Endothelial cell (in vitro differentiated cells): ENCODE measurements at regions not wholly inside any gene's neighbourhood (a gene's known extent, or its start where the extent isn't known, plus 50 kb on each side); places are given as distances from the start of the nearest gene placed in this dataset.

Experiments used
- DNase-seq: peaks from one replicate; pipeline ENCODE4 v3.0.0; 2021; ENCODE audit warnings: low spot score
- H3K27ac Mint-ChIP-seq: one replicate; pipeline ENCODE4 v1.8.0; 2021; ENCODE audit warnings: mixed read lengths, inconsistent platforms; ENCODE audit not compliant: unreplicated experiment
- H3K27me3 Mint-ChIP-seq: one replicate; pipeline ENCODE4 v1.8.0; 2021; ENCODE audit warnings: mild to moderate bottlenecking, moderate library complexity, mixed read lengths, inconsistent platforms; ENCODE audit not compliant: unreplicated experiment
- H3K36me3 Mint-ChIP-seq: one replicate; pipeline ENCODE4 v1.8.0; 2021; ENCODE audit warnings: mild to moderate bottlenecking, low read depth, mixed read lengths, inconsistent platforms; ENCODE audit not compliant: unreplicated experiment
- H3K4me1 Mint-ChIP-seq: one replicate; pipeline ENCODE4 v1.8.0; 2021; ENCODE audit warnings: mild to moderate bottlenecking, mixed read lengths, inconsistent platforms; ENCODE audit not compliant: unreplicated experiment
- H3K4me3 Mint-ChIP-seq: one replicate; pipeline ENCODE4 v1.8.0; 2021; ENCODE audit warnings: mild to moderate bottlenecking, mixed read lengths, inconsistent platforms; ENCODE audit not compliant: unreplicated experiment
- H3K9me3 Mint-ChIP-seq: one replicate; pipeline ENCODE4 v1.8.0; 2021; ENCODE audit warnings: mixed read lengths, inconsistent platforms; ENCODE audit not compliant: unreplicated experiment
- CTCF ChIP-seq: fragments of 200-600 bp; sonication (generic); IDR thresholded peaks from one replicate; pipeline ENCODE4 v1.5.0; 2021; ENCODE audit warnings: antibody characterized with exemption; ENCODE audit not compliant: unreplicated experiment

- DNase-seq = no peak
These were observed 1244.8 kb upstream of the TMPRSS15 start for GRCh38 chr21:19648391-19648790.

GRCh38 chr21:19683492-19683891 lies 1279.9 kb upstream of the TMPRSS15 start:
- Mint-ChIP-seq H3K27ac (no peak overlapping the region), H3K9me3 (no peaks in the 10 kb centered on the region), H3K27me3 (peaks cover 1% of the 10 kb centered on the region), H3K36me3 (no peaks in the 10 kb centered on the region), H3K4me1 (no peaks in the 10 kb centered on the region), H3K4me3 (no peak overlapping the region)
- no peak for TF ChIP-seq CTCF
- DNase-seq = no peak

More at GRCh38 chr21:19648391-19648790, 1244.8 kb upstream of the TMPRSS15 start:
- Mint-ChIP-seq H3K4me3 (no peak overlapping the region), H3K27me3 (no peaks in the 10 kb centered on the region), H3K36me3 (no peaks in the 10 kb centered on the region), H3K27ac (no peak overlapping the region), H3K9me3 (no peaks in the 10 kb centered on the region), H3K4me1 (no peaks in the 10 kb centered on the region)
- no peak for TF ChIP-seq CTCF

- Mint-ChIP-seq H3K4me3 (no peak overlapping the region), H3K9me3 (no peaks in the 10 kb centered on the region)
These were observed 1280.7 kb upstream of the TMPRSS15 start for GRCh38 chr21:19684328-19684727.

GRCh38 chr21:19692231-19692630 lies 1288.6 kb upstream of the TMPRSS15 start:
- Mint-ChIP-seq H3K27me3 (no peaks in the 10 kb centered on the region), H3K4me1 (no peaks in the 10 kb centered on the region), H3K27ac (no peak overlapping the region), H3K4me3 (no peak overlapping the region), H3K36me3 (no peaks in the 10 kb centered on the region), H3K9me3 (no peaks in the 10 kb centered on the region)
- TF ChIP-seq CTCF = no peak
- DNase-seq = no peak

More at GRCh38 chr21:19684328-19684727, 1280.7 kb upstream of the TMPRSS15 start:
- Mint-ChIP-seq H3K4me1 (no peaks in the 10 kb centered on the region), H3K36me3 (no peaks in the 10 kb centered on the region), H3K27me3 (peaks cover 1% of the 10 kb centered on the region), H3K27ac (no peak overlapping the region)
- DNase-seq = no peak
- no peak for TF ChIP-seq CTCF

- H3K4me1 Mint-ChIP-seq = no peaks in the 10 kb centered on the region
- no peak for TF ChIP-seq CTCF
These were observed 1292.2 kb upstream of the TMPRSS15 start for GRCh38 chr21:19695796-19696195.

More at GRCh38 chr21:19695796-19696195, 1292.2 kb upstream of the TMPRSS15 start:
- Mint-ChIP-seq H3K4me3 (no peak overlapping the region), H3K27ac (no peak overlapping the region), H3K27me3 (no peaks in the 10 kb centered on the region), H3K36me3 (no peaks in the 10 kb centered on the region), H3K9me3 (no peaks in the 10 kb centered on the region)
- no peak for DNase-seq
